GM10248 (cell line): ENCODE measurements at regions not wholly inside any gene's neighbourhood (a gene's known extent, or its start where the extent isn't known, plus 50 kb on each side); places are given as distances from the start of the nearest gene placed in this dataset.
"Not testable (repeated sequence)": the region's sequence is repeated elsewhere in the genome, so short reads cannot be mapped to it uniquely, and the experiment has no call there.

Source experiments
- CTCF ChIA-PET: fragments of 300-600 bp; sonication (Branson Sonifier 250); formaldehyde crosslinking; extraction: SDS; loops from one replicate; lab custom pipeline; 2021; ENCODE audit warnings: antibody characterized with exemption; lab: Yijun Ruan, JAX
- POLR2A ChIA-PET: fragments of 350-650 bp; sonication (Branson Sonifier 250); formaldehyde crosslinking; extraction: SDS; loops from one replicate; lab custom pipeline; 2020; ENCODE audit warnings: antibody characterized with exemption; lab: Yijun Ruan, JAX
- DNase-seq: peaks from one replicate; pipeline ENCODE4 v3.0.0; 2012; ENCODE audit errors: extremely low spot score
- CTCF ChIP-seq: IDR thresholded peaks from 2 replicates; pipeline ENCODE4 v1.5.1; 2012; ENCODE audit warnings: mild to moderate bottlenecking, low read depth; ENCODE audit errors: extremely low read depth, missing control alignments, control extremely low read depth

GRCh38 chr7:149673006-149673405 is 100.4 kb downstream of the ZNF467 start:
- CTCF ChIA-PET, result interaction anchor here (3.3 to 4.5 kb wide), 3 partner anchors 11 to 68 kb away, joined by 13 to 41 read pairs (median 35); no protein-coding TSS in a partner anchor
- TF ChIP-seq CTCF, result no peak
- DNase-seq, result no peak

GRCh38 chr7:149670288-149670687 is 103.1 kb downstream of the ZNF467 start:
- CTCF ChIA-PET, result interaction anchor here (1.1 to 4.5 kb wide), 4 partner anchors 9 to 130 kb away, joined by 4 to 41 read pairs (median 24); no protein-coding TSS in a partner anchor
- no peak for TF ChIP-seq CTCF
- POLR2A ChIA-PET, result no interaction called here
- DNase-seq, result no peak

More at GRCh38 chr7:149673006-149673405, 100.4 kb downstream of the ZNF467 start:
- POLR2A ChIA-PET, result no interaction called here

GRCh38 chr7:149669121-149669818 is 104.1 kb downstream of the ZNF467 start:
- peak; percentile 40 for TF ChIP-seq CTCF
- no peak for DNase-seq
- ChIA-PET POLR2A (no interaction called here), CTCF (no interaction called here)

GRCh38 chr7:149666360-149666945 is 106.9 kb downstream of the ZNF467 start:
- ChIA-PET CTCF (interaction anchor here (0.9 to 5.3 kb wide), 5 partner anchors 10 to 172 kb away, joined by 3 to 49 read pairs (median 3); partner anchors contain the start of gene ZNF862), POLR2A (no interaction called here)
- no peak for DNase-seq
- TF ChIP-seq CTCF, result no peak

GRCh38 chr7:149665618-149666017 is 107.8 kb downstream of the ZNF467 start:
- CTCF ChIA-PET, result interaction anchor here (2.1 to 5.3 kb wide), 3 partner anchors 18 to 77 kb away, joined by 6 to 49 read pairs (median 19); no protein-coding TSS in a partner anchor

GRCh38 chr7:149664666-149665065 is 108.7 kb downstream of the ZNF467 start:
- ChIA-PET CTCF (interaction anchor here (2.1 to 8.4 kb wide), 5 partner anchors 19 to 135 kb away, joined by 6 to 251 read pairs (median 28); no protein-coding TSS in a partner anchor), POLR2A (no interaction called here)

More at GRCh38 chr7:149665618-149666017, 107.8 kb downstream of the ZNF467 start:
- POLR2A ChIA-PET, DNase-seq: not testable (repeated sequence)

More at GRCh38 chr7:149664666-149665065, 108.7 kb downstream of the ZNF467 start:
- DNase-seq, result no peak
- TF ChIP-seq CTCF, result no peak
